ENCODE measurements at regions not wholly inside any gene's neighbourhood (a gene's known extent, or its start where the extent isn't known, plus 50 kb on each side); places are given as distances from the start of the nearest gene placed in this dataset.
A peak's percentile ranks its signal among the peaks of the same experiment; 100 is the strongest.

- Histone ChIP-seq H3K9me3 (ENCODE audit: control insufficient read depth, insufficient read depth, low read depth, low read length) (no peaks in the 10 kb centered on the region), H3K4me1 (ENCODE audit: control insufficient read depth, insufficient read depth, low read length) (no peaks in the 10 kb centered on the region), H3K36me3 (ENCODE audit: control insufficient read depth, insufficient read depth, low read length) (no peaks in the 10 kb centered on the region), H3K4me3 (ENCODE audit: low read depth in 2 of 2, low read length in 2 of 2) (no peak overlapping the region), H3K27me3 (ENCODE audit: control insufficient read depth, insufficient read depth, low read length) (no peaks in the 10 kb centered on the region), H3K27ac (ENCODE audit: low read length) (no peak overlapping the region)
- TF ChIP-seq POLR2AphosphoS5 (IDR thresholded peaks at IDR 0.05; ENCODE audit: low read depth, low read length): no peak
- TF ChIP-seq, protein P1, sequence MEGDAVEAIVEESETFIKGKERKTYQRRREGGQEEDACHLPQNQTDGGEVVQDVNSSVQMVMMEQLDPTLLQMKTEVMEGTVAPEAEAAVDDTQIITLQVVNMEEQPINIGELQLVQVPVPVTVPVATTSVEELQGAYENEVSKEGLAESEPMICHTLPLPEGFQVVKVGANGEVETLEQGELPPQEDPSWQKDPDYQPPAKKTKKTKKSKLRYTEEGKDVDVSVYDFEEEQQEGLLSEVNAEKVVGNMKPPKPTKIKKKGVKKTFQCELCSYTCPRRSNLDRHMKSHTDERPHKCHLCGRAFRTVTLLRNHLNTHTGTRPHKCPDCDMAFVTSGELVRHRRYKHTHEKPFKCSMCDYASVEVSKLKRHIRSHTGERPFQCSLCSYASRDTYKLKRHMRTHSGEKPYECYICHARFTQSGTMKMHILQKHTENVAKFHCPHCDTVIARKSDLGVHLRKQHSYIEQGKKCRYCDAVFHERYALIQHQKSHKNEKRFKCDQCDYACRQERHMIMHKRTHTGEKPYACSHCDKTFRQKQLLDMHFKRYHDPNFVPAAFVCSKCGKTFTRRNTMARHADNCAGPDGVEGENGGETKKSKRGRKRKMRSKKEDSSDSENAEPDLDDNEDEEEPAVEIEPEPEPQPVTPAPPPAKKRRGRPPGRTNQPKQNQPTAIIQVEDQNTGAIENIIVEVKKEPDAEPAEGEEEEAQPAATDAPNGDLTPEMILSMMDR (IDR thresholded peaks at IDR 0.05): peak; percentile 31; the same call in 1 of the 2 replicates
- TF ChIP-seq SIN3A (IDR thresholded peaks at IDR 0.05; ENCODE audit: borderline replicate concordance, insufficient read depth, low read depth, low read length): no peak
- ChIA-PET POLR2A (no interaction called here), CTCF (no interaction called here)
- intact Hi-C loops (cut with micrococcal nuclease; ENCODE audit: unreplicated experiment) (no loop called here), in situ Hi-C loops (cut with HindIII; ENCODE audit: low pct_unique_long_range_greater_than_20kb, low sequenced_read_pairs) (no loop called here)
- BruUV-seq (replicated peaks): no TSS peak
- no peak for ATAC-seq
- DNase-seq (ENCODE audit: low read depth, low spot score): peak; percentile 17
Measured at GRCh38 chr11:39365809-39366436, 2093.5 kb downstream of the LRRC4C start.

GRCh38 chr11:39363571-39363970 is 2095.9 kb downstream of the LRRC4C start:
- Histone ChIP-seq H3K4me1 (ENCODE audit: control insufficient read depth, insufficient read depth, low read length) (no peaks in the 10 kb centered on the region), H3K27ac (ENCODE audit: low read length) (no peak overlapping the region), H3K4me3 (ENCODE audit: low read depth in 2 of 2, low read length in 2 of 2) (no peak overlapping the region), H3K27me3 (ENCODE audit: control insufficient read depth, insufficient read depth, low read length) (no peaks in the 10 kb centered on the region), H3K9me3 (ENCODE audit: control insufficient read depth, insufficient read depth, low read depth, low read length) (no peaks in the 10 kb centered on the region), H3K36me3 (ENCODE audit: control insufficient read depth, insufficient read depth, low read length) (no peaks in the 10 kb centered on the region)
- POLR2A ChIA-PET: no interaction called here
- TF ChIP-seq POLR2AphosphoS5 (IDR thresholded peaks at IDR 0.05; ENCODE audit: low read depth, low read length): no peak
- TF ChIP-seq, protein P1 (IDR thresholded peaks at IDR 0.05): no peak
- TF ChIP-seq TCF7L2 (IDR thresholded peaks at IDR 0.05; ENCODE audit: low read depth, low read length): no peak
- TF ChIP-seq SIN3A (IDR thresholded peaks at IDR 0.05; ENCODE audit: borderline replicate concordance, insufficient read depth, low read depth, low read length): no peak
- TF ChIP-seq, protein P2, sequence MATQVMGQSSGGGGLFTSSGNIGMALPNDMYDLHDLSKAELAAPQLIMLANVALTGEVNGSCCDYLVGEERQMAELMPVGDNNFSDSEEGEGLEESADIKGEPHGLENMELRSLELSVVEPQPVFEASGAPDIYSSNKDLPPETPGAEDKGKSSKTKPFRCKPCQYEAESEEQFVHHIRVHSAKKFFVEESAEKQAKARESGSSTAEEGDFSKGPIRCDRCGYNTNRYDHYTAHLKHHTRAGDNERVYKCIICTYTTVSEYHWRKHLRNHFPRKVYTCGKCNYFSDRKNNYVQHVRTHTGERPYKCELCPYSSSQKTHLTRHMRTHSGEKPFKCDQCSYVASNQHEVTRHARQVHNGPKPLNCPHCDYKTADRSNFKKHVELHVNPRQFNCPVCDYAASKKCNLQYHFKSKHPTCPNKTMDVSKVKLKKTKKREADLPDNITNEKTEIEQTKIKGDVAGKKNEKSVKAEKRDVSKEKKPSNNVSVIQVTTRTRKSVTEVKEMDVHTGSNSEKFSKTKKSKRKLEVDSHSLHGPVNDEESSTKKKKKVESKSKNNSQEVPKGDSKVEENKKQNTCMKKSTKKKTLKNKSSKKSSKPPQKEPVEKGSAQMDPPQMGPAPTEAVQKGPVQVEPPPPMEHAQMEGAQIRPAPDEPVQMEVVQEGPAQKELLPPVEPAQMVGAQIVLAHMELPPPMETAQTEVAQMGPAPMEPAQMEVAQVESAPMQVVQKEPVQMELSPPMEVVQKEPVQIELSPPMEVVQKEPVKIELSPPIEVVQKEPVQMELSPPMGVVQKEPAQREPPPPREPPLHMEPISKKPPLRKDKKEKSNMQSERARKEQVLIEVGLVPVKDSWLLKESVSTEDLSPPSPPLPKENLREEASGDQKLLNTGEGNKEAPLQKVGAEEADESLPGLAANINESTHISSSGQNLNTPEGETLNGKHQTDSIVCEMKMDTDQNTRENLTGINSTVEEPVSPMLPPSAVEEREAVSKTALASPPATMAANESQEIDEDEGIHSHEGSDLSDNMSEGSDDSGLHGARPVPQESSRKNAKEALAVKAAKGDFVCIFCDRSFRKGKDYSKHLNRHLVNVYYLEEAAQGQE (IDR thresholded peaks at IDR 0.05; ENCODE audit: insufficient read depth in 1 of 2, low read depth in 2 of 2, low read length in 1 of 2): no peak
- ATAC-seq (no peak), DNase-seq (ENCODE audit: low read depth, low spot score) (no peak)
- in situ Hi-C loops (cut with HindIII; ENCODE audit: low pct_unique_long_range_greater_than_20kb, low sequenced_read_pairs) (no loop called here), intact Hi-C loops (cut with micrococcal nuclease; ENCODE audit: unreplicated experiment) (no loop called here)
- CTCF ChIA-PET: no interaction called here
- no TSS peak for BruUV-seq (replicated peaks)

Measured in Panc1 (cell line).